GM23338 (cell line): ENCODE measurements at regions not wholly inside any gene's neighbourhood (a gene's known extent, or its start where the extent isn't known, plus 50 kb on each side); places are given as distances from the start of the nearest gene placed in this dataset.

ENCODE experiments used
- ATAC-seq: fragments of 200-7000 bp; cut with Tn5 transposase; 3 replicates; pipeline ENCODE4 v1.9.1; 2020
- DNase-seq: peaks from one replicate; pipeline ENCODE4 v3.0.0-alpha.2; 2015; ENCODE audit warnings: low spot score
- H2AFZ ChIP-seq: fragments of 200-600 bp; sonication (generic); 2 replicates; pipeline ENCODE4 v1.8.0; 2016; ENCODE audit warnings: antibody characterized with exemption, mild to moderate bottlenecking, moderate library complexity
- H3F3A ChIP-seq: fragments of 200-600 bp; sonication (generic); replicated peaks from 2 replicates; pipeline ENCODE4 v1.8.0; 2017; ENCODE audit warnings: antibody characterized with exemption, mixed run types, low read depth
- H3K27ac ChIP-seq: fragments of 200-600 bp; sonication (generic); 2 replicates; pipeline ENCODE4 v1.6.1; 2016; ENCODE audit warnings: low read depth
- H3K27me3 ChIP-seq: fragments of 200-600 bp; sonication (generic); 2 replicates; pipeline ENCODE4 v1.8.0; 2016; ENCODE audit warnings: mild to moderate bottlenecking, mixed run types, moderate library complexity; ENCODE audit not compliant: insufficient read depth
- H3K36me3 ChIP-seq: fragments of 200-600 bp; sonication (generic); 2 replicates; pipeline ENCODE4 v1.8.0; 2016; ENCODE audit warnings: mild to moderate bottlenecking; ENCODE audit not compliant: insufficient read depth
- H3K4me1 ChIP-seq: fragments of 200-600 bp; sonication (generic); 2 replicates; pipeline ENCODE4 v1.8.0; 2016; ENCODE audit warnings: mild to moderate bottlenecking, moderate library complexity; ENCODE audit not compliant: insufficient read depth
- H3K4me2 ChIP-seq: fragments of 200-600 bp; sonication (generic); 2 replicates; pipeline ENCODE4 v1.7.1; 2017; ENCODE audit warnings: mixed run types
- H3K4me3 ChIP-seq: fragments of 200-600 bp; sonication (generic); 2 replicates; pipeline ENCODE4 v1.6.1; 2016; ENCODE audit warnings: mixed run types
- H3K79me2 ChIP-seq: fragments of 200-600 bp; sonication (generic); replicated peaks from 2 replicates; pipeline ENCODE4 v1.8.0; 2017; ENCODE audit warnings: mild to moderate bottlenecking; ENCODE audit not compliant: insufficient read depth
- H3K9me2 ChIP-seq: fragments of 200-600 bp; sonication (generic); 2 replicates; pipeline ENCODE4 v1.8.0; 2017; ENCODE audit not compliant: insufficient read depth
- H4K20me1 ChIP-seq: fragments of 200-600 bp; sonication (generic); replicated peaks from 2 replicates; pipeline ENCODE4 v1.8.0; 2017; ENCODE audit warnings: mild to moderate bottlenecking; ENCODE audit not compliant: insufficient read depth
- H3K27ac Mint-ChIP-seq: 2 replicates; pipeline ENCODE4 v1.8.0; 2020; ENCODE audit warnings: inconsistent platforms, mild to moderate bottlenecking, moderate library complexity, mixed read lengths
- H3K27me3 Mint-ChIP-seq: 3 replicates; pipeline ENCODE4 v1.8.0; 2022; ENCODE audit warnings: low read depth, mild to moderate bottlenecking, moderate library complexity, mixed read lengths, inconsistent platforms; ENCODE audit not compliant: insufficient read depth, poor library complexity
- H3K36me3 Mint-ChIP-seq: 3 replicates; pipeline ENCODE4 v1.8.0; 2021; ENCODE audit warnings: low read depth, mild to moderate bottlenecking, inconsistent platforms, moderate library complexity, mixed read lengths
- H3K4me1 Mint-ChIP-seq: 3 replicates; pipeline ENCODE4 v1.8.0; 2020; ENCODE audit warnings: mild to moderate bottlenecking, inconsistent platforms, mixed read lengths
- H3K4me3 Mint-ChIP-seq: 3 replicates; pipeline ENCODE4 v1.8.0; 2021; ENCODE audit warnings: moderate library complexity, mild to moderate bottlenecking, inconsistent platforms, mixed read lengths
- H3K9me3 Mint-ChIP-seq: 3 replicates; pipeline ENCODE4 v1.8.0; 2020; ENCODE audit warnings: moderate library complexity, mild to moderate bottlenecking, inconsistent platforms, mixed read lengths
- CREB1 ChIP-seq: fragments of 250-450 bp; sonication (Bioruptor Pico); IDR thresholded peaks from 2 replicates; pipeline ENCODE4 v1.5.0; 2020; ENCODE audit warnings: low read depth, mild to moderate bottlenecking, moderate library complexity
- ETS1 ChIP-seq: IDR thresholded peaks from 2 replicates; pipeline ENCODE4 v1.6.1; 2016; ENCODE audit warnings: antibody characterized with exemption
- EZH2 ChIP-seq: fragments of 200-600 bp; sonication (generic); IDR thresholded peaks from one replicate; pipeline ENCODE4 v1.8.0; 2017; ENCODE audit warnings: antibody characterized with exemption, mild to moderate bottlenecking, low read depth; ENCODE audit not compliant: unreplicated experiment
- NANOG ChIP-seq: IDR thresholded peaks from 2 replicates; pipeline ENCODE4 v1.6.1; 2016; ENCODE audit warnings: antibody characterized with exemption, borderline replicate concordance
- STAT1 ChIP-seq: IDR thresholded peaks from one replicate; pipeline ENCODE4 v1.6.1; 2016; ENCODE audit warnings: antibody characterized with exemption; ENCODE audit not compliant: unreplicated experiment
- ZNF331 ChIP-seq: fragments of 250-450 bp; sonication (Bioruptor Pico); IDR thresholded peaks from 2 replicates; pipeline ENCODE4 v1.5.0; 2020; ENCODE audit warnings: low read depth, mild to moderate bottlenecking, moderate library complexity
- ZNF462 ChIP-seq: fragments of 250-450 bp; sonication (Bioruptor Pico); IDR thresholded peaks from 2 replicates; pipeline ENCODE4 v1.5.0; 2020; ENCODE audit warnings: mild to moderate bottlenecking, moderate library complexity

- TF ChIP-seq ZNF462 (CRISPR knock-in tag): no peak
- TF ChIP-seq CREB1: no peak
- TF ChIP-seq ZNF331 (CRISPR knock-in tag): no peak
- TF ChIP-seq NANOG: no peak
- no peak for TF ChIP-seq STAT1
- TF ChIP-seq ETS1: no peak
These were observed 315.5 kb upstream of the MYT1L start (continued) for GRCh38 chr2:2646433-2647051.

GRCh38 chr2:2645162-2645855, 314.2 kb upstream of the MYT1L start:
- Histone ChIP-seq H3K27me3 (no peaks in the 10 kb centered on the region), H3K36me3 (no peaks in the 10 kb centered on the region), H3F3A (no peaks in the 10 kb centered on the region), H3K9me2 (no peaks in the 10 kb centered on the region), H3K4me1 (no peaks in the 10 kb centered on the region), H2AFZ (no peak overlapping the region), H3K27ac (no peak overlapping the region), H3K4me2 (no peak overlapping the region), H4K20me1 (no peaks in the 10 kb centered on the region), H3K4me3 (no peak overlapping the region), H3K79me2 (no peaks in the 10 kb centered on the region)
- ATAC-seq: no peak
- Mint-ChIP-seq H3K9me3 (peaks cover 8% of the 10 kb centered on the region), H3K27ac (no peak overlapping the region), H3K27me3 (peaks cover 9% of the 10 kb centered on the region), H3K36me3 (peaks cover 4% of the 10 kb centered on the region; the same call in 2 of the 3 replicates), H3K4me1 (no peaks in the 10 kb centered on the region; the same call in 1 of the 3 replicates), H3K4me3 (no peak overlapping the region)
- DNase-seq: no peak
- no peak for TF ChIP-seq ETS1
- TF ChIP-seq CREB1: no peak
- TF ChIP-seq EZH2: no peak
